HG02938 (cell line): ENCODE measurements at regions not wholly inside any gene's neighbourhood (a gene's known extent, or its start where the extent isn't known, plus 50 kb on each side); places are given as distances from the start of the nearest gene placed in this dataset.

Source experiments
- ATAC-seq: cut with Tn5 transposase; IDR thresholded peaks from one replicate; pipeline ENCODE4 v1.9.1; 2021; ENCODE audit warnings: mild to moderate bottlenecking, moderate library complexity; ENCODE audit not compliant: unreplicated experiment

- ATAC-seq, result no peak
Measured at GRCh38 chr15:93299675-93300074, 210.7 kb upstream of the RGMA start.

- no peak for ATAC-seq
Measured at GRCh38 chr15:93298901-93299300, 209.9 kb upstream of the RGMA start.

- no peak for ATAC-seq
Measured at GRCh38 chr15:93296759-93297500, 207.9 kb upstream of the RGMA start.

- no peak for ATAC-seq
Measured at GRCh38 chr15:93294896-93295295, 205.9 kb upstream of the RGMA start.

- no peak for ATAC-seq
Measured at GRCh38 chr15:93294066-93294465, 205.1 kb upstream of the RGMA start.

- ATAC-seq, result no peak
Measured at GRCh38 chr15:93291380-93291779, 202.4 kb upstream of the RGMA start.

GRCh38 chr15:93290618-93290946 lies 201.6 kb upstream of the RGMA start:
- no peak for ATAC-seq

- no peak for ATAC-seq
Measured at GRCh38 chr15:93289941-93290617, 201.1 kb upstream of the RGMA start.

- ATAC-seq, result no peak
Measured at GRCh38 chr15:93288728-93289294, 199.8 kb upstream of the RGMA start.

GRCh38 chr15:93286446-93286845 lies 197.4 kb upstream of the RGMA start:
- no peak for ATAC-seq

- ATAC-seq, result no peak
Measured at GRCh38 chr15:93283854-93284253, 194.8 kb upstream of the RGMA start.

- ATAC-seq, result no peak
Measured at GRCh38 chr15:93282808-93283207, 193.8 kb upstream of the RGMA start.

GRCh38 chr15:93278783-93279182 lies 189.8 kb upstream of the RGMA start:
- ATAC-seq, result no peak

- ATAC-seq, result no peak
Measured at GRCh38 chr15:93278006-93278405, 189.0 kb upstream of the RGMA start.

- ATAC-seq, result no peak
Measured at GRCh38 chr15:93274257-93274656, 185.2 kb upstream of the RGMA start.

- ATAC-seq, result no peak
Measured at GRCh38 chr15:93271871-93272270, 182.9 kb upstream of the RGMA start.

GRCh38 chr15:93270937-93271467 lies 182.0 kb upstream of the RGMA start:
- ATAC-seq, result no peak

GRCh38 chr15:93268066-93268465 lies 179.1 kb upstream of the RGMA start:
- no peak for ATAC-seq

- ATAC-seq, result no peak
Measured at GRCh38 chr15:93266291-93266690, 177.3 kb upstream of the RGMA start.

- ATAC-seq, result no peak
Measured at GRCh38 chr15:93265111-93265556, 176.1 kb upstream of the RGMA start.

GRCh38 chr15:93261845-93262244 lies 172.8 kb upstream of the RGMA start:
- ATAC-seq, result no peak

GRCh38 chr15:93257920-93258319 lies 168.9 kb upstream of the RGMA start:
- no peak for ATAC-seq
